H1 (cell line): ENCODE measurements at regions not wholly inside any gene's neighbourhood (a gene's known extent, or its start where the extent isn't known, plus 50 kb on each side); places are given as distances from the start of the nearest gene placed in this dataset.

Source experiments
- CEBPB ChIP-seq: IDR thresholded peaks from 2 replicates; pipeline ENCODE4 v1.6.1; 2012; ENCODE audit warnings: low read depth, low read length

GRCh38 chr11:96466607-96467006 lies 76.8 kb downstream of the JRKL start (continued):
- no peak for TF ChIP-seq CEBPB
